WTC11 (cell line): ENCODE measurements at regions not wholly inside any gene's neighbourhood (a gene's known extent, or its start where the extent isn't known, plus 50 kb on each side); places are given as distances from the start of the nearest gene placed in this dataset.

Experiments
- ATAC-seq: fragments of 200-7000 bp; cut with Tn5 transposase; 2 replicates; pipeline ENCODE4 v1.10.0; 2021; ENCODE audit warnings: mild to moderate bottlenecking, moderate library complexity
- CTCF ChIA-PET: fragments of 300-600 bp; sonication (Branson Sonifier 250); formaldehyde crosslinking; loops from one replicate; lab custom pipeline; 2021; ENCODE audit warnings: antibody characterized with exemption; lab: Charles Lee
- POLR2A ChIA-PET: fragments of 350-600 bp; sonication (Branson Sonifier 250); formaldehyde crosslinking; loops from one replicate; lab custom pipeline; 2021; ENCODE audit warnings: antibody characterized with exemption; lab: Charles Lee
- DNase-seq: peaks from one replicate; pipeline ENCODE4 v3.0.0; 2021; ENCODE audit warnings: low spot score
- H3K27ac Mint-ChIP-seq: 2 replicates; pipeline ENCODE4 v1.8.0; 2021; ENCODE audit warnings: mixed read lengths
- H3K27me3 Mint-ChIP-seq: 2 replicates; pipeline ENCODE4 v1.8.0; 2021; ENCODE audit warnings: low read depth, mild to moderate bottlenecking, moderate library complexity, mixed read lengths
- H3K36me3 Mint-ChIP-seq: 2 replicates; pipeline ENCODE4 v1.8.0; 2021; ENCODE audit warnings: mixed read lengths
- H3K4me1 Mint-ChIP-seq: 2 replicates; pipeline ENCODE4 v1.8.0; 2022; ENCODE audit warnings: mixed read lengths
- H3K4me3 Mint-ChIP-seq: 2 replicates; pipeline ENCODE4 v1.8.0; 2021; ENCODE audit warnings: mild to moderate bottlenecking, moderate library complexity, mixed read lengths
- H3K9me3 Mint-ChIP-seq: 2 replicates; pipeline ENCODE4 v1.8.0; 2021; ENCODE audit warnings: mixed read lengths
- CDX4 ChIP-seq: fragments of 250-450 bp; sonication (Bioruptor Pico); IDR thresholded peaks from 2 replicates; pipeline ENCODE4 v1.9.0; 2021; ENCODE audit warnings: moderate library complexity, mild to moderate bottlenecking, inconsistent platforms, borderline replicate concordance
- E2F5 ChIP-seq: sonication (generic); formaldehyde crosslinking; IDR thresholded peaks from 2 replicates; pipeline ENCODE4 v1.8.1; 2022; ENCODE audit warnings: mild to moderate bottlenecking, moderate library complexity, missing genetic modification reagents
- EMX1 ChIP-seq: fragments of 250-450 bp; sonication (Bioruptor Pico); IDR thresholded peaks from 2 replicates; pipeline ENCODE4 v1.8.0; 2021; ENCODE audit warnings: mild to moderate bottlenecking
- FOXP1 ChIP-seq: sonication (generic); formaldehyde crosslinking; IDR thresholded peaks from 2 replicates; pipeline ENCODE4 v1.8.0; 2022; ENCODE audit warnings: missing genetic modification reagents, mild to moderate bottlenecking, moderate library complexity, borderline replicate concordance
- KAT7 ChIP-seq: sonication (generic); formaldehyde crosslinking; IDR thresholded peaks from 2 replicates; pipeline ENCODE4 v1.8.1; 2023; ENCODE audit warnings: missing genetic modification reagents, mild to moderate bottlenecking, borderline replicate concordance
- MYBL2 ChIP-seq: sonication (generic); formaldehyde crosslinking; IDR thresholded peaks from 2 replicates; pipeline ENCODE4 v1.8.1; 2023; ENCODE audit warnings: mild to moderate bottlenecking, moderate library complexity, missing genetic modification reagents
- NR1H2 ChIP-seq: sonication (generic); formaldehyde crosslinking; IDR thresholded peaks from 2 replicates; pipeline ENCODE4 v1.9.0; 2021; ENCODE audit warnings: mild to moderate bottlenecking, moderate library complexity, missing genetic modification reagents
- RELA ChIP-seq: sonication (generic); formaldehyde crosslinking; IDR thresholded peaks from 2 replicates; pipeline ENCODE4 v1.8.1; 2022; ENCODE audit warnings: missing genetic modification reagents, mild to moderate bottlenecking, borderline replicate concordance
- RORB ChIP-seq: fragments of 250-450 bp; sonication (Bioruptor Pico); IDR thresholded peaks from 2 replicates; pipeline ENCODE4 v1.9.0; 2021; ENCODE audit warnings: mild to moderate bottlenecking
- SMAD3 ChIP-seq: sonication (generic); formaldehyde crosslinking; IDR thresholded peaks from 2 replicates; pipeline ENCODE4 v1.8.0; 2022; ENCODE audit warnings: missing genetic modification reagents, mild to moderate bottlenecking, borderline replicate concordance
- ZNF317 ChIP-seq: sonication (generic); formaldehyde crosslinking; IDR thresholded peaks from 2 replicates; pipeline ENCODE4 v1.8.1; 2023; ENCODE audit warnings: low read depth, mild to moderate bottlenecking, moderate library complexity, missing genetic modification reagents, borderline replicate concordance
- TF ChIP-seq, protein P1 (sequence below): sonication (generic); formaldehyde crosslinking; IDR thresholded peaks from 2 replicates; pipeline ENCODE4 v1.8.0; 2023; ENCODE audit warnings: mild to moderate bottlenecking, missing genetic modification reagents
- TF ChIP-seq, protein P2 (sequence below): fragments of 250-450 bp; sonication (Bioruptor Pico); IDR thresholded peaks from 2 replicates; pipeline ENCODE4 v1.9.0; 2021; ENCODE audit warnings: mild to moderate bottlenecking, borderline replicate concordance
- TF ChIP-seq, protein P3 (sequence below): sonication (generic); formaldehyde crosslinking; IDR thresholded peaks from 2 replicates; pipeline ENCODE4 v1.8.0; 2022; ENCODE audit warnings: mild to moderate bottlenecking, missing genetic modification reagents
- TF ChIP-seq, protein P4 (sequence below): sonication (generic); formaldehyde crosslinking; IDR thresholded peaks from 2 replicates; pipeline ENCODE4 v1.8.1; 2022; ENCODE audit warnings: mild to moderate bottlenecking, missing genetic modification reagents, moderate library complexity, borderline replicate concordance

DNA sequence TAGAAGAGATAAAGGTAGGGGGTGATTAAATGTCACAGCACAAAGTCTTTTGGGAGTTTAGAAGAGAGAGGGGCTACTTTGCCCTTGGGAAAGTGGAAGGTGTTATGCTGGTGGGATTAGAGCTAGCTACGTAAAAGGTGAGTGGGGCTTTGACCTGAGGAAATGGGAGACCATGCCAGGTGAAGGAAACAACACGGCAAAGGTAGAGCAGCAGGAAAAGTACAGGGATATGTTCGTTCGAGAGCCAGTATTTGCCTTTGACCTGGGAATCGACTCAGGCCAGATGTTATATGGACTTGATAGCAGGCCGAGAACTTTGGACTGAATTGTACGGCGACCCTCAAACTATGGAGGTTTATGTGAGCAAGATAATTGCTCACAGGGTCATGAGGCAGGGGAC, 55.7 kb upstream of the ACKR3 start (continued):
- TF ChIP-seq, protein P1, sequence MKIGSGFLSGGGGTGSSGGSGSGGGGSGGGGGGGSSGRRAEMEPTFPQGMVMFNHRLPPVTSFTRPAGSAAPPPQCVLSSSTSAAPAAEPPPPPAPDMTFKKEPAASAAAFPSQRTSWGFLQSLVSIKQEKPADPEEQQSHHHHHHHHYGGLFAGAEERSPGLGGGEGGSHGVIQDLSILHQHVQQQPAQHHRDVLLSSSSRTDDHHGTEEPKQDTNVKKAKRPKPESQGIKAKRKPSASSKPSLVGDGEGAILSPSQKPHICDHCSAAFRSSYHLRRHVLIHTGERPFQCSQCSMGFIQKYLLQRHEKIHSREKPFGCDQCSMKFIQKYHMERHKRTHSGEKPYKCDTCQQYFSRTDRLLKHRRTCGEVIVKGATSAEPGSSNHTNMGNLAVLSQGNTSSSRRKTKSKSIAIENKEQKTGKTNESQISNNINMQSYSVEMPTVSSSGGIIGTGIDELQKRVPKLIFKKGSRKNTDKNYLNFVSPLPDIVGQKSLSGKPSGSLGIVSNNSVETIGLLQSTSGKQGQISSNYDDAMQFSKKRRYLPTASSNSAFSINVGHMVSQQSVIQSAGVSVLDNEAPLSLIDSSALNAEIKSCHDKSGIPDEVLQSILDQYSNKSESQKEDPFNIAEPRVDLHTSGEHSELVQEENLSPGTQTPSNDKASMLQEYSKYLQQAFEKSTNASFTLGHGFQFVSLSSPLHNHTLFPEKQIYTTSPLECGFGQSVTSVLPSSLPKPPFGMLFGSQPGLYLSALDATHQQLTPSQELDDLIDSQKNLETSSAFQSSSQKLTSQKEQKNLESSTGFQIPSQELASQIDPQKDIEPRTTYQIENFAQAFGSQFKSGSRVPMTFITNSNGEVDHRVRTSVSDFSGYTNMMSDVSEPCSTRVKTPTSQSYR (CRISPR knock-in tag): no peak
- TF ChIP-seq ZNF317: no peak
- TF ChIP-seq, protein P2, sequence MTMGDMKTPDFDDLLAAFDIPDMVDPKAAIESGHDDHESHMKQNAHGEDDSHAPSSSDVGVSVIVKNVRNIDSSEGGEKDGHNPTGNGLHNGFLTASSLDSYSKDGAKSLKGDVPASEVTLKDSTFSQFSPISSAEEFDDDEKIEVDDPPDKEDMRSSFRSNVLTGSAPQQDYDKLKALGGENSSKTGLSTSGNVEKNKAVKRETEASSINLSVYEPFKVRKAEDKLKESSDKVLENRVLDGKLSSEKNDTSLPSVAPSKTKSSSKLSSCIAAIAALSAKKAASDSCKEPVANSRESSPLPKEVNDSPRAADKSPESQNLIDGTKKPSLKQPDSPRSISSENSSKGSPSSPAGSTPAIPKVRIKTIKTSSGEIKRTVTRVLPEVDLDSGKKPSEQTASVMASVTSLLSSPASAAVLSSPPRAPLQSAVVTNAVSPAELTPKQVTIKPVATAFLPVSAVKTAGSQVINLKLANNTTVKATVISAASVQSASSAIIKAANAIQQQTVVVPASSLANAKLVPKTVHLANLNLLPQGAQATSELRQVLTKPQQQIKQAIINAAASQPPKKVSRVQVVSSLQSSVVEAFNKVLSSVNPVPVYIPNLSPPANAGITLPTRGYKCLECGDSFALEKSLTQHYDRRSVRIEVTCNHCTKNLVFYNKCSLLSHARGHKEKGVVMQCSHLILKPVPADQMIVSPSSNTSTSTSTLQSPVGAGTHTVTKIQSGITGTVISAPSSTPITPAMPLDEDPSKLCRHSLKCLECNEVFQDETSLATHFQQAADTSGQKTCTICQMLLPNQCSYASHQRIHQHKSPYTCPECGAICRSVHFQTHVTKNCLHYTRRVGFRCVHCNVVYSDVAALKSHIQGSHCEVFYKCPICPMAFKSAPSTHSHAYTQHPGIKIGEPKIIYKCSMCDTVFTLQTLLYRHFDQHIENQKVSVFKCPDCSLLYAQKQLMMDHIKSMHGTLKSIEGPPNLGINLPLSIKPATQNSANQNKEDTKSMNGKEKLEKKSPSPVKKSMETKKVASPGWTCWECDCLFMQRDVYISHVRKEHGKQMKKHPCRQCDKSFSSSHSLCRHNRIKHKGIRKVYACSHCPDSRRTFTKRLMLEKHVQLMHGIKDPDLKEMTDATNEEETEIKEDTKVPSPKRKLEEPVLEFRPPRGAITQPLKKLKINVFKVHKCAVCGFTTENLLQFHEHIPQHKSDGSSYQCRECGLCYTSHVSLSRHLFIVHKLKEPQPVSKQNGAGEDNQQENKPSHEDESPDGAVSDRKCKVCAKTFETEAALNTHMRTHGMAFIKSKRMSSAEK (CRISPR knock-in tag): no peak

- DNase-seq: no peak
- TF ChIP-seq, protein P3, sequence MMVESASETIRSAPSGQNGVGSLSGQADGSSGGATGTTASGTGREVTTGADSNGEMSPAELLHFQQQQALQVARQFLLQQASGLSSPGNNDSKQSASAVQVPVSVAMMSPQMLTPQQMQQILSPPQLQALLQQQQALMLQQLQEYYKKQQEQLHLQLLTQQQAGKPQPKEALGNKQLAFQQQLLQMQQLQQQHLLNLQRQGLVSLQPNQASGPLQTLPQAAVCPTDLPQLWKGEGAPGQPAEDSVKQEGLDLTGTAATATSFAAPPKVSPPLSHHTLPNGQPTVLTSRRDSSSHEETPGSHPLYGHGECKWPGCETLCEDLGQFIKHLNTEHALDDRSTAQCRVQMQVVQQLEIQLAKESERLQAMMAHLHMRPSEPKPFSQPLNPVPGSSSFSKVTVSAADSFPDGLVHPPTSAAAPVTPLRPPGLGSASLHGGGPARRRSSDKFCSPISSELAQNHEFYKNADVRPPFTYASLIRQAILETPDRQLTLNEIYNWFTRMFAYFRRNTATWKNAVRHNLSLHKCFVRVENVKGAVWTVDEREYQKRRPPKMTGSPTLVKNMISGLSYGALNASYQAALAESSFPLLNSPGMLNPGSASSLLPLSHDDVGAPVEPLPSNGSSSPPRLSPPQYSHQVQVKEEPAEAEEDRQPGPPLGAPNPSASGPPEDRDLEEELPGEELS: no peak
- TF ChIP-seq RELA (CRISPR knock-in tag) (no peak), MYBL2 (CRISPR knock-in tag) (no peak), KAT7 (no peak), CDX4 (no peak)
- TF ChIP-seq, all 79 proteins: peak for 0
- ChIA-PET CTCF (no interaction called here), POLR2A (no interaction called here)
- Mint-ChIP-seq H3K27ac (no peak overlapping the region), H3K27me3 (no peaks in the 10 kb centered on the region), H3K9me3 (no peaks in the 10 kb centered on the region), H3K36me3 (no peaks in the 10 kb centered on the region), H3K4me3 (no peak overlapping the region), H3K4me1 (no peaks in the 10 kb centered on the region)
- no peak for ATAC-seq
Observed at GRCh38 chr2:236516708-236517107, 52.9 kb upstream of the ACKR3 start.

- H3K9me3 Mint-ChIP-seq: peaks cover 2% of the 10 kb centered on the region
- ATAC-seq: no peak
- TF ChIP-seq E2F5 (CRISPR knock-in tag): no peak
- TF ChIP-seq RORB: no peak
- TF ChIP-seq, protein P4, sequence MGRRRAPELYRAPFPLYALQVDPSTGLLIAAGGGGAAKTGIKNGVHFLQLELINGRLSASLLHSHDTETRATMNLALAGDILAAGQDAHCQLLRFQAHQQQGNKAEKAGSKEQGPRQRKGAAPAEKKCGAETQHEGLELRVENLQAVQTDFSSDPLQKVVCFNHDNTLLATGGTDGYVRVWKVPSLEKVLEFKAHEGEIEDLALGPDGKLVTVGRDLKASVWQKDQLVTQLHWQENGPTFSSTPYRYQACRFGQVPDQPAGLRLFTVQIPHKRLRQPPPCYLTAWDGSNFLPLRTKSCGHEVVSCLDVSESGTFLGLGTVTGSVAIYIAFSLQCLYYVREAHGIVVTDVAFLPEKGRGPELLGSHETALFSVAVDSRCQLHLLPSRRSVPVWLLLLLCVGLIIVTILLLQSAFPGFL (CRISPR knock-in tag): no peak
- TF ChIP-seq EMX1 (CRISPR knock-in tag): no peak
- no peak for TF ChIP-seq RELA (CRISPR knock-in tag)
- TF ChIP-seq SMAD3 (CRISPR knock-in tag): no peak
- TF ChIP-seq FOXP1 (CRISPR knock-in tag): no peak
- no peak for TF ChIP-seq NR1H2 (CRISPR knock-in tag)
- TF ChIP-seq, all 79 proteins: peak for 0
- DNase-seq: no peak
- Mint-ChIP-seq H3K36me3 (no peaks in the 10 kb centered on the region), H3K27ac (no peak overlapping the region), H3K4me1 (no peaks in the 10 kb centered on the region), H3K4me3 (no peak overlapping the region), H3K27me3 (no peaks in the 10 kb centered on the region)
- ChIA-PET CTCF (interaction anchor here (0.9 kb wide), 1 partner anchor 200 kb away, joined by 3 read pairs; no protein-coding TSS in a partner anchor), POLR2A (no interaction called here)
Observed at GRCh38 chr2:236517251-236518031, 52.2 kb upstream of the ACKR3 start.
